CD14-positive monocyte (primary cell): ENCODE measurements at regions not wholly inside any gene's neighbourhood (a gene's known extent, or its start where the extent isn't known, plus 50 kb on each side); places are given as distances from the start of the nearest gene placed in this dataset.

Experiments
- DNase-seq, 3 donors: peaks; one replicate each; pipeline ENCODE4 v3.0.0-alpha.2; 2011 to 2022
- H2AFZ ChIP-seq: 2 replicates; pipeline ENCODE4 v1.6.0; 2012; ENCODE audit warnings: mild to moderate bottlenecking, low read depth, low read length, inconsistent platforms; ENCODE audit not compliant: insufficient read depth, poor library complexity, severe bottlenecking
- H3K27ac ChIP-seq, 2 donors: 1 replicate in 1 of 2; 2 replicates in 1 of 2; pipeline ENCODE4 v1.5.1; 2012 to 2013; ENCODE audit warnings: low read length in 2 of 2, control low read depth in 1 of 2, inconsistent platforms in 1 of 2, low read depth in 1 of 2, mild to moderate bottlenecking in 1 of 2
- H3K27me3 ChIP-seq, 2 donors: one replicate each; pipeline versions ENCODE4 v1.6.0 to v1.6.1; 2011 to 2013; ENCODE audit warnings: low read length in 2 of 2; ENCODE audit not compliant: control insufficient read depth in 2 of 2, insufficient read depth in 2 of 2
- H3K36me3 ChIP-seq, 2 donors: replicated peaks in 1 of 2; 1 replicate in 1 of 2; 2 replicates in 1 of 2; pipeline versions ENCODE4 v1.5.1 to v1.6.1; 2012 to 2013; ENCODE audit warnings: low read length in 2 of 2, control low read depth in 1 of 2, inconsistent platforms in 1 of 2, mild to moderate bottlenecking in 1 of 2; ENCODE audit not compliant: insufficient read depth in 2 of 2, control insufficient read depth in 1 of 2
- H3K4me1 ChIP-seq, 2 donors: 1 replicate in 1 of 2; 2 replicates in 1 of 2; pipeline versions ENCODE4 v1.5.1 to v1.6.1; 2012 to 2013; ENCODE audit warnings: low read length in 2 of 2, control low read depth in 1 of 2, inconsistent platforms in 1 of 2, mild to moderate bottlenecking in 1 of 2, moderate library complexity in 1 of 2; ENCODE audit not compliant: insufficient read depth in 2 of 2, control insufficient read depth in 1 of 2
- H3K4me2 ChIP-seq: replicated peaks from 2 replicates; pipeline ENCODE3; 2012; ENCODE audit warnings: low read length, moderate library complexity, mild to moderate bottlenecking; ENCODE audit not compliant: poor library complexity, severe bottlenecking; ENCODE audit errors: extremely low read depth
- H3K4me3 ChIP-seq, 3 experiments: fragments of 200-600 bp in 1 of 3; sonication (generic) in 1 of 3; replicated peaks in 1 of 3; 1 replicate in 2 of 3; 2 replicates in 1 of 3; pipeline ENCODE4 v1.5.1; 2011 to 2013; ENCODE audit warnings: low read length in 3 of 3, mild to moderate bottlenecking in 3 of 3, control low read depth in 2 of 3, low read depth in 2 of 3, inconsistent platforms in 1 of 3, moderate library complexity in 1 of 3
- H3K79me2 ChIP-seq: 2 replicates; pipeline ENCODE4 v1.6.0; 2012; ENCODE audit warnings: mild to moderate bottlenecking, control low read depth, inconsistent platforms, low read length, moderate library complexity; ENCODE audit not compliant: insufficient read depth
- H3K9ac ChIP-seq: 2 replicates; pipeline ENCODE4 v1.6.0; 2017; ENCODE audit warnings: low read length, mild to moderate bottlenecking; ENCODE audit not compliant: insufficient read depth, poor library complexity, severe bottlenecking
- H3K9me3 ChIP-seq, 2 donors: replicated peaks in 1 of 2; 1 replicate in 1 of 2; 2 replicates in 1 of 2; pipeline versions ENCODE4 v1.5.1 to v1.6.1; 2012 to 2013; ENCODE audit warnings: low read length in 2 of 2, control low read depth in 1 of 2; ENCODE audit not compliant: control insufficient read depth in 1 of 2, insufficient read depth in 1 of 2
- H4K20me1 ChIP-seq: 2 replicates; pipeline ENCODE4 v1.6.0; 2012; ENCODE audit warnings: mild to moderate bottlenecking, low read length, control low read depth, moderate library complexity; ENCODE audit not compliant: insufficient read depth
- H3K27ac Mint-ChIP-seq, 7 donors: one replicate each; pipeline ENCODE4 v1.8.0; 2020; ENCODE audit warnings: mild to moderate bottlenecking in 7 of 7, mixed read lengths in 7 of 7, moderate library complexity in 6 of 7, inconsistent platforms in 2 of 7
- H3K27me3 Mint-ChIP-seq, 3 donors: one replicate each; pipeline ENCODE4 v1.8.0; 2021 to 2022; ENCODE audit warnings: low read depth in 3 of 3, mild to moderate bottlenecking in 3 of 3, mixed read lengths in 3 of 3, moderate library complexity in 3 of 3, inconsistent platforms in 1 of 3
- H3K36me3 Mint-ChIP-seq, 2 donors: one replicate each; pipeline ENCODE4 v1.8.0; 2020; ENCODE audit warnings: mixed read lengths in 2 of 2, inconsistent platforms in 1 of 2, mild to moderate bottlenecking in 1 of 2
- H3K4me1 Mint-ChIP-seq: one replicate; pipeline ENCODE4 v1.8.0; 2020; ENCODE audit warnings: mild to moderate bottlenecking, mixed read lengths
- H3K4me3 Mint-ChIP-seq, 2 donors: one replicate each; pipeline ENCODE4 v1.8.0; 2020; ENCODE audit warnings: mild to moderate bottlenecking in 2 of 2, mixed read lengths in 2 of 2, moderate library complexity in 1 of 2
- H3K9me3 Mint-ChIP-seq, 7 donors: one replicate each; pipeline ENCODE4 v1.8.0; 2020 to 2022; ENCODE audit warnings: mixed read lengths in 7 of 7, mild to moderate bottlenecking in 6 of 7, moderate library complexity in 6 of 7, inconsistent platforms in 2 of 7
- CTCF ChIP-seq: fragments of 200-600 bp; IDR thresholded peaks from one replicate; pipeline ENCODE4 v1.8.0; 2022; ENCODE audit warnings: antibody characterized with exemption, mild to moderate bottlenecking
- WGBS: methylation state at CpG from one replicate; pipeline ENCODE4 v1.1.5; 2013; ENCODE audit warnings: missing lambda C conversion rate; ENCODE audit not compliant: insufficient coverage; 5-methylcytosine and 5-hydroxymethylcytosine counted together
- intact Hi-C, 2 donors: fragments of 100-400 bp; cut with micrococcal nuclease; formaldehyde crosslinking; loops; one replicate each; pipeline versions ENCODE4 v1.15.0 to v1.15.1; 2023

- Mint-ChIP-seq H3K27me3 (no peaks in the 10 kb centered on the region), H3K9me3 (peaks cover 0 to 2% (median 0%) of the 10 kb centered on the region in 7 donors), H3K4me3 (no peak overlapping the region), H3K27ac (peak overlapping the region in 1 of 7 donors; percentile 26), H3K36me3 (peaks cover 80 to 82% of the 10 kb centered on the region in 2 donors), H3K4me1 (no peaks in the 10 kb centered on the region)
- H3K9me3 ChIP-seq, result no peaks in the 10 kb centered on the region
- no peaks in the 10 kb centered on the region for H3K79me2 ChIP-seq
- 100% methylated on average over 1 of the region's 1 CpG for whole genome bisulfite sequencing
- H3K4me2 ChIP-seq, result no peak overlapping the region
- no peak overlapping the region for H3K9ac ChIP-seq
- H3K4me1 ChIP-seq, result no peaks in the 10 kb centered on the region
- no peak overlapping the region for H3K4me3 ChIP-seq
- DNase-seq, result no peak
- H2AFZ ChIP-seq, result no peak overlapping the region
- H4K20me1 ChIP-seq, result no peaks in the 10 kb centered on the region
- TF ChIP-seq CTCF, result no peak
- intact Hi-C loops, result no loop called here
- no peak overlapping the region for H3K27ac ChIP-seq
- no peaks in the 10 kb centered on the region for H3K27me3 ChIP-seq
- H3K36me3 ChIP-seq, result peaks cover 87 to 89% of the 10 kb centered on the region in 2 donors
These were observed 269.9 kb downstream of the UTRN start for GRCh38 chr6:144555066-144555465.

GRCh38 chr6:144559865-144560593 lies 274.9 kb downstream of the UTRN start:
- WGBS, result 100% methylated on average over 2 of the region's 8 CpGs
- H3K9me3 Mint-ChIP-seq, result peaks cover 0 to 2% (median 0%) of the 10 kb centered on the region in 7 donors
- Histone ChIP-seq H2AFZ (no peak overlapping the region), H3K9me3 (no peaks in the 10 kb centered on the region), H3K4me1 (no peaks in the 10 kb centered on the region), H3K4me2 (no peak overlapping the region), H3K4me3 (no peak overlapping the region), H3K27ac (no peak overlapping the region), H3K36me3 (peaks cover 70 to 85% of the 10 kb centered on the region in 2 donors), H4K20me1 (no peaks in the 10 kb centered on the region), H3K9ac (no peak overlapping the region), H3K27me3 (no peaks in the 10 kb centered on the region), H3K79me2 (no peaks in the 10 kb centered on the region)
- no peaks in the 10 kb centered on the region for H3K4me1 Mint-ChIP-seq
- H3K36me3 Mint-ChIP-seq, result peaks cover 46 to 49% of the 10 kb centered on the region in 2 donors
- H3K27me3 Mint-ChIP-seq, result no peaks in the 10 kb centered on the region
- intact Hi-C loops, result no loop called here
- no peak for DNase-seq
- H3K4me3 Mint-ChIP-seq, result no peak overlapping the region
- H3K27ac Mint-ChIP-seq, result no peak overlapping the region
- no peak for TF ChIP-seq CTCF
